Kidney (tissue), 13 donors: ENCODE measurements at regions not wholly inside any gene's neighbourhood (a gene's known extent, or its start where the extent isn't known, plus 50 kb on each side); places are given as distances from the start of the nearest gene placed in this dataset.

Source experiments
- DNase-seq, 5 donors: peaks; one replicate each; pipeline ENCODE4 v3.0.0-alpha.2; 2013 to 2020
- FAIRE-seq: peaks from 2 replicates; lab custom pipeline; 2012; peaks lifted over from hg19 to GRCh38; lab: Jason Lieb, UNC
- H3K27ac ChIP-seq, 2 donors: one replicate each; pipeline ENCODE4 v1.7.0; 2013; ENCODE audit warnings: low read depth in 2 of 2, low read length in 2 of 2, inconsistent platforms in 1 of 2
- H3K27me3 ChIP-seq: one replicate; pipeline ENCODE4 v1.7.1; 2013; ENCODE audit warnings: low read length, inconsistent platforms; ENCODE audit not compliant: control insufficient read depth, insufficient read depth
- H3K36me3 ChIP-seq, 3 donors: one replicate each; pipeline versions ENCODE4 v1.7.0 to v1.7.1; 2013; ENCODE audit warnings: low read length in 3 of 3, control low read depth in 1 of 3, inconsistent platforms in 1 of 3; ENCODE audit not compliant: insufficient read depth in 3 of 3, control insufficient read depth in 2 of 3
- H3K4me1 ChIP-seq, 3 donors: one replicate each; pipeline versions ENCODE4 v1.7.0 to v1.7.1; 2013; ENCODE audit warnings: low read length in 3 of 3, inconsistent platforms in 1 of 3, low read depth in 1 of 3; ENCODE audit not compliant: control insufficient read depth in 2 of 3, insufficient read depth in 2 of 3
- H3K4me3 ChIP-seq, 3 donors: one replicate each; pipeline versions ENCODE4 v1.7.0 to v1.8.1; 2013; ENCODE audit warnings: low read length in 3 of 3, control low read depth in 1 of 3, inconsistent platforms in 1 of 3
- H3K9ac ChIP-seq, 3 donors: one replicate each; pipeline versions ENCODE4 v1.7.0 to v1.7.1; 2013; ENCODE audit warnings: low read length in 3 of 3, control low read depth in 1 of 3, inconsistent platforms in 1 of 3
- H3K9me3 ChIP-seq, 3 donors: one replicate each; pipeline versions ENCODE4 v1.7.0 to v1.7.1; 2013; ENCODE audit warnings: low read length in 3 of 3, control low read depth in 1 of 3, inconsistent platforms in 1 of 3; ENCODE audit not compliant: control insufficient read depth in 2 of 3, insufficient read depth in 1 of 3
- intact Hi-C: fragments of 100-400 bp; cut with DNase I; formaldehyde crosslinking; loops from one replicate; pipeline ENCODE4 v1.11.1; 2022
- TF ChIP-seq, protein P1 (sequence below): IDR thresholded peaks from 3 replicates; pipeline ENCODE4 v1.5.1; 2012; ENCODE audit warnings: mild to moderate bottlenecking, moderate library complexity, borderline replicate concordance; ENCODE audit not compliant: insufficient read depth; ENCODE audit errors: extremely low read depth
- donor health status: control.
- donor health status: control.
- donor health status: control.
- donor health status: control.
- donor health status: control.
- donor health status: DM: yes; HTN: yes; CAD: no.
- donor health status: Normal renal cell carcinoma (clear cell type).

DNA sequence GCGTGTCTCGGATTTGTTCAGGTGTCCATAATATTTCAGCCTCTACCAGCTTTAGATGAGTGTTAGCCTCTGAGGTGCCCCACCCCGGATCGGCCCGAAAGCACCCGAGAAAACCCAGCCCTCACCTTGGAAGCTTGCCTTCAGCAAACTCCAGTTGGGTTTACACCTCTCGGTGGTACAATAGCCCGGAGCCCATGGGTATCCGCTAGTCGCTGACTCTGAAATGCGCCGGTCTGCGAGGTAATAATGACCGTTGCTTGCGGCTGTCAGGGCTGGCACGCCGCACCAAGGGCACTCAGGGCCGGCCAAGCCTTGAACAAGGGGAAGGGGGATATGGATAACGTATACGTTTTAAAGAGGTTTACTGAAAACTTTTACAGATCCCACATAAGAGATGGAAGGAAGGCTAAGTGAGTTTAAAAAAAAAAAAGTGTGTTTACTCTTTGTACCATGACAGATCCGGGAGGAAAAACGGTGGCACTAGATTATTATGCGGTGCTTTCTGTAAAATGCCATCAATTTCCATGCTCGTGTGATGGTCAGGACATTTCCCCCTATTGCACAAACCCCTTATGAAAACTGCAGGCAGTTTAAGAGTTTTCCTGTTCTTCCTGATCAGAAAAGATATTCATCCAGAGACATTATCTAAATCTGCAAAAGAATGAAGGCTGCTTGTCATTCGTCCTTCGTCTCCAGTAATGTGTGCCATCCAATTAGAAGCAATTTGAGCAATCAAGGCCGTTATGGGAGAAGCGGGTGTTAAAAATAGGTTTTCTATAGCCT lies 124.2 kb downstream of the TMEM161B start:
- H3K27ac ChIP-seq, result no peak overlapping the region
- FAIRE-seq (no peak), DNase-seq (peak in 3 of 5 donors; percentile 14 to 55 (median 20))
- no peak overlapping the region for H3K4me3 ChIP-seq
- peaks cover 0 to 19% (median 3%) of the 10 kb centered on the region in 3 donors for H3K4me1 ChIP-seq
- peaks cover 61% of the 10 kb centered on the region for H3K27me3 ChIP-seq
- TF ChIP-seq, protein P1, sequence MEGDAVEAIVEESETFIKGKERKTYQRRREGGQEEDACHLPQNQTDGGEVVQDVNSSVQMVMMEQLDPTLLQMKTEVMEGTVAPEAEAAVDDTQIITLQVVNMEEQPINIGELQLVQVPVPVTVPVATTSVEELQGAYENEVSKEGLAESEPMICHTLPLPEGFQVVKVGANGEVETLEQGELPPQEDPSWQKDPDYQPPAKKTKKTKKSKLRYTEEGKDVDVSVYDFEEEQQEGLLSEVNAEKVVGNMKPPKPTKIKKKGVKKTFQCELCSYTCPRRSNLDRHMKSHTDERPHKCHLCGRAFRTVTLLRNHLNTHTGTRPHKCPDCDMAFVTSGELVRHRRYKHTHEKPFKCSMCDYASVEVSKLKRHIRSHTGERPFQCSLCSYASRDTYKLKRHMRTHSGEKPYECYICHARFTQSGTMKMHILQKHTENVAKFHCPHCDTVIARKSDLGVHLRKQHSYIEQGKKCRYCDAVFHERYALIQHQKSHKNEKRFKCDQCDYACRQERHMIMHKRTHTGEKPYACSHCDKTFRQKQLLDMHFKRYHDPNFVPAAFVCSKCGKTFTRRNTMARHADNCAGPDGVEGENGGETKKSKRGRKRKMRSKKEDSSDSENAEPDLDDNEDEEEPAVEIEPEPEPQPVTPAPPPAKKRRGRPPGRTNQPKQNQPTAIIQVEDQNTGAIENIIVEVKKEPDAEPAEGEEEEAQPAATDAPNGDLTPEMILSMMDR, result no peak
- intact Hi-C loops, result loop anchor here (10.0 kb wide), 1 partner anchor 540 kb away; no protein-coding TSS in a partner anchor
- no peak overlapping the region for H3K9ac ChIP-seq
- H3K9me3 ChIP-seq, result peaks cover 0 to 3% (median 0%) of the 10 kb centered on the region in 3 donors
- no peaks in the 10 kb centered on the region for H3K36me3 ChIP-seq

DNA sequence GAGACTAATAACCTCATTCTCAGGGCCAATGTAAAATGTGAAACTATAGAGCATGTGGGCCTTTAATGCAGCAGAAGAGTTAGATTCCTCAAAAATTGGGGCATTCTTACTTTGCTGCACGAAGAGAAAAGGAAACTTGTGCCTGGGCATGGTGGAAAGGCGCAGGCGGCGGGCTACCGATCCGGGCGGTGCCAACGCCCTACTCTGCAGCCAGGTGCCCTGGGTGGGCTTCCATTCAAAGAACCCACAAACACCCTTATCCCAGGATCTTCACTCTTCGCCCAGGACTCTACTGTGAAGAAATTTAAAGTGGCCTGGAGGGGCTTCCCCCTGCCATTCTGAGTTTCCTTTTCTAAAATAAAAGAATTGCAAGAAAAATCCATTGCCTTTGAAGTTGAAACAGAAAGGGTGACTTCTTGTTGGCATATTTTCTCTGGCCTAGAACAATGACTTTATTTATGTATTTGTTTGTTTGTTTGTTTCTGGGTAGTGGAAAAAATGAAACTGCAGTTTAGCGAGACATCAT lies 124.9 kb downstream of the TMEM161B start:
- FAIRE-seq (no peak), DNase-seq (peak in 1 of 5 donors; percentile 47)
- Histone ChIP-seq H3K4me1 (peaks cover 0 to 19% (median 3%) of the 10 kb centered on the region in 3 donors), H3K36me3 (no peaks in the 10 kb centered on the region), H3K9ac (no peak overlapping the region), H3K27me3 (peaks cover 61% of the 10 kb centered on the region), H3K9me3 (peaks cover 0 to 3% (median 0%) of the 10 kb centered on the region in 3 donors), H3K27ac (no peak overlapping the region), H3K4me3 (peak overlapping the region in 2 of 3 donors; percentile 0 to 18)
- intact Hi-C loops, result loop anchor here (10.0 kb wide), 1 partner anchor 541 kb away; no protein-coding TSS in a partner anchor
- TF ChIP-seq, protein P1, result no peak

DNA sequence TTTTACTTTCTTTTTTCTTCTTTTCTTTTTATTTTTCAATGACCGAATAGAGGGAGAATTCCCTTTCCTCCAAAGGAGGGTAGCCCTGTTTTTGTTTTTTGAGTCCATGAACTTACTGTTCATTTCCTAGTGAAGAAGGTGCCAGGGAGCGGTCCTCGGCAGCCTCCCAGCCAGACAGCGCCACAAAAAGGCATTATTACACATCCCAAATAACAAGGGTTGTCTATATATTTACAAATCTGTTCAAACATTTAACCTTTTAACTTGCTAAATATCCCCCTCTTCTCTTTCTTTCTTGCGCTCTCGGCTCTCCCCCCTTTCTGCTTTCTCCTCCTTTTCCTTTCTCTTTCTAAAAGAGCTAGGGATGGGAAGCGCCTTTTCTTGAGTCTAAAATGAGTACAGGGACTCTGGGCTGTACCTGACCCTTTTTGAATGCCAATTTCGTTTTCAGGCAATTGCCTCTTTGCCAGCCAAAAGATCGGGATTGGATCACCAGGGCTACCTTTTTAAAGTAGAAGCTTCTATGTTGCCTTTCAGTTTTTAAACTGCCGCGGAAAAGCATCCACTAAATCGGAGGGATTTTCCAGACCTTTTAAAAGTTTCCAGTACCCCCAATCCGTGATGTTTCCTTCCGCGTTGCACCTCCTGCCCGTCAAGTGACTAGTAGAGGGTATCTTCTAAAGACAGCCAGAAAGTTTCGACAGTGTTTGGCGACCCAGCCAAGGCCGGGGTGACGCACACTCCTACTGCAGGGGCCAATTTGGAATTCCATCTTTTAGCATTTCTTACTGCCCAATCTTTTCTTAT lies 125.6 kb downstream of the TMEM161B start:
- Histone ChIP-seq H3K4me1 (peaks cover 0 to 19% (median 3%) of the 10 kb centered on the region in 3 donors), H3K36me3 (no peaks in the 10 kb centered on the region), H3K9me3 (peaks cover 0 to 3% (median 0%) of the 10 kb centered on the region in 3 donors), H3K27ac (no peak overlapping the region), H3K27me3 (peaks cover 59% of the 10 kb centered on the region), H3K4me3 (peak overlapping the region in 2 of 3 donors; percentile 0 to 18), H3K9ac (no peak overlapping the region)
- TF ChIP-seq, protein P1, result no peak
- FAIRE-seq, result no peak
- intact Hi-C loops, result loop anchor here (10.0 kb wide), 1 partner anchor 542 kb away; no protein-coding TSS in a partner anchor
- peak in 4 of 5 donors; percentile 4 to 58 (median 32) for DNase-seq
